ENCODE measurements at regions not wholly inside any gene's neighbourhood (a gene's known extent, or its start where the extent isn't known, plus 50 kb on each side); places are given as distances from the start of the nearest gene placed in this dataset.

GRCh38 chr5:133723651-133724366 lies 111.5 kb upstream of the FSTL4 start:
- Histone ChIP-seq H4K20me1 (ENCODE audit: insufficient read depth, low read length) (no peaks in the 10 kb centered on the region), H3K27ac (ENCODE audit: low read depth, low read length, poor library complexity, severe bottlenecking) (no peak overlapping the region), H3K36me3 (ENCODE audit: insufficient read depth, low read length) (no peaks in the 10 kb centered on the region), H3K79me2 (ENCODE audit: insufficient read depth, low read length) (no peaks in the 10 kb centered on the region), H2AFZ (ENCODE audit: low read length) (no peak overlapping the region), H3K4me1 (ENCODE audit: insufficient read depth, low read length, severe bottlenecking) (no peaks in the 10 kb centered on the region), H3K4me2 (ENCODE audit: low read length) (no peak overlapping the region), H3K27me3 (ENCODE audit: insufficient read depth, low read length) (no peaks in the 10 kb centered on the region), H3K9me2 (ENCODE audit: low read depth, low read length) (no peaks in the 10 kb centered on the region), H3K4me3 (ENCODE audit: low read depth, low read length, poor library complexity, severe bottlenecking) (no peak overlapping the region), H3K9me3 (ENCODE audit: low read length) (no peaks in the 10 kb centered on the region), H3F3A (ENCODE audit: insufficient read depth, low read length) (no peaks in the 10 kb centered on the region), H3K9ac (ENCODE audit: low read length) (no peak overlapping the region)
- TF ChIP-seq CTCF (IDR thresholded peaks at IDR 0.05; ENCODE audit: low read length): no peak
- TF ChIP-seq EZH2 (IDR thresholded peaks at IDR 0.05; ENCODE audit: borderline replicate concordance, low read length): no peak

- H3K4me1 ChIP-seq (ENCODE audit: insufficient read depth, low read length, severe bottlenecking): no peaks in the 10 kb centered on the region
- H3K36me3 ChIP-seq (ENCODE audit: insufficient read depth, low read length): no peaks in the 10 kb centered on the region
- H3K4me2 ChIP-seq (ENCODE audit: low read length): no peak overlapping the region
- H3K27me3 ChIP-seq (ENCODE audit: insufficient read depth, low read length): no peaks in the 10 kb centered on the region
- H3F3A ChIP-seq (ENCODE audit: insufficient read depth, low read length): no peaks in the 10 kb centered on the region
- no peaks in the 10 kb centered on the region for H3K9me3 ChIP-seq (ENCODE audit: low read length)
- H3K79me2 ChIP-seq (ENCODE audit: insufficient read depth, low read length): no peaks in the 10 kb centered on the region
- no peaks in the 10 kb centered on the region for H3K9me2 ChIP-seq (ENCODE audit: low read depth, low read length)
- H3K4me3 ChIP-seq (ENCODE audit: low read depth, low read length, poor library complexity, severe bottlenecking): no peak overlapping the region
- H3K27ac ChIP-seq (ENCODE audit: low read depth, low read length, poor library complexity, severe bottlenecking): no peak overlapping the region
- no peak overlapping the region for H2AFZ ChIP-seq (ENCODE audit: low read length)
- H4K20me1 ChIP-seq (ENCODE audit: insufficient read depth, low read length): no peaks in the 10 kb centered on the region
- no peak overlapping the region for H3K9ac ChIP-seq (ENCODE audit: low read length)
- no peak for TF ChIP-seq EZH2 (IDR thresholded peaks at IDR 0.05; ENCODE audit: borderline replicate concordance, low read length)
- TF ChIP-seq CTCF (IDR thresholded peaks at IDR 0.05; ENCODE audit: low read length): no peak
Observed at GRCh38 chr5:133723126-133723525, 110.8 kb upstream of the FSTL4 start.

DNA sequence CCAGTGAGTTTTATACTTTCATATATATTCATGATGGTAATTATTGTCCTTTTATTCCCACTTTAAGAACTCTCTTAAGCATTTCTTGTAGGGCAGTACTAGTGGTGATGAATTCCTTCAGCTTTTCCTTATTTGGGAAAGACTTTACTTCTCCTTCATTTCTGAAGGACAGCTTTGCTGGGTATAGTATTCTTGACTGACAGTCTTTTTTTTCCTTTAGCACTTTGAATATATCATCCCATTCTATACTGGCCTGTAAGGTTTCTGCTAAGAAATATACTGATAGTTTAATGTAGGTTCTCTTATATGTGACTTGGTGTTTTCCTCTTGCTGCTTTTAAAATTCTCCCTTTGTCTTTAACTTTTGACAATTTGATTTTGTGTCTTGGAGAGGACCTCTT lies 109.0 kb upstream of the FSTL4 start:
- Histone ChIP-seq H3K4me2 (ENCODE audit: low read length) (no peak overlapping the region), H3F3A (ENCODE audit: insufficient read depth, low read length) (no peaks in the 10 kb centered on the region), H3K27me3 (ENCODE audit: insufficient read depth, low read length) (no peaks in the 10 kb centered on the region), H3K79me2 (ENCODE audit: insufficient read depth, low read length) (no peaks in the 10 kb centered on the region), H3K27ac (ENCODE audit: low read depth, low read length, poor library complexity, severe bottlenecking) (no peak overlapping the region), H3K9me2 (ENCODE audit: low read depth, low read length) (no peaks in the 10 kb centered on the region), H3K36me3 (ENCODE audit: insufficient read depth, low read length) (no peaks in the 10 kb centered on the region), H3K4me3 (ENCODE audit: low read depth, low read length, poor library complexity, severe bottlenecking) (no peak overlapping the region), H3K4me1 (ENCODE audit: insufficient read depth, low read length, severe bottlenecking) (no peaks in the 10 kb centered on the region), H3K9me3 (ENCODE audit: low read length) (no peaks in the 10 kb centered on the region), H2AFZ (ENCODE audit: low read length) (no peak overlapping the region), H4K20me1 (ENCODE audit: insufficient read depth, low read length) (no peaks in the 10 kb centered on the region), H3K9ac (ENCODE audit: low read length) (no peak overlapping the region)
- no peak for TF ChIP-seq EZH2 (IDR thresholded peaks at IDR 0.05; ENCODE audit: borderline replicate concordance, low read length)
- no peak for TF ChIP-seq CTCF (IDR thresholded peaks at IDR 0.05; ENCODE audit: low read length)

Measured in OCI-LY1 (cell line).